ENCODE measurements at regions not wholly inside any gene's neighbourhood (a gene's known extent, or its start where the extent isn't known, plus 50 kb on each side); places are given as distances from the start of the nearest gene placed in this dataset.

DNA sequence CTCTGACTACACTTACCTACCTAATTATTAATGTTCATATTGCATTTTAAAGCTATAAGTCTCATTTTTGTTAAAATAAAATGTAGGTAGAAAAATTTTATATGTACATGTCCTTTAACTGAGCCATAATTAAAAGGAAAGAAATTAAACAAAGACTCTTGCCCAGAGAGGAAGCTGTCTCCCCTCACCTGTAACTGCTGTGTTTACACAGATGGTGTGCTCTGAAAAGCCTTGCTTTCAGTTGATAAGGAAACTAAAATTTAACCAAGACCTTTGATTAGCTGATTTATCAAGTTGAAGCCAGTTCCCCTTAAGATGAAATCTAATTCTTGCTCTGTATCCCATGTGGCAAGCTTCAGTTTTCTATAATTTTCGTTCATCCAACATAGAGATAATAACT, 213.5 kb downstream of the LYPLAL1 start:
- no peak for ATAC-seq
- H3K4me1 Mint-ChIP-seq, result no peaks in the 10 kb centered on the region
- H3K4me3 Mint-ChIP-seq, result no peak overlapping the region
- H3K36me3 Mint-ChIP-seq, result no peaks in the 10 kb centered on the region
- H3K27ac Mint-ChIP-seq, result no peak overlapping the region
- no peak for DNase-seq (ENCODE audit: low spot score in 2 of 2)
- H3K9me3 Mint-ChIP-seq, result peaks cover 3% of the 10 kb centered on the region

DNA sequence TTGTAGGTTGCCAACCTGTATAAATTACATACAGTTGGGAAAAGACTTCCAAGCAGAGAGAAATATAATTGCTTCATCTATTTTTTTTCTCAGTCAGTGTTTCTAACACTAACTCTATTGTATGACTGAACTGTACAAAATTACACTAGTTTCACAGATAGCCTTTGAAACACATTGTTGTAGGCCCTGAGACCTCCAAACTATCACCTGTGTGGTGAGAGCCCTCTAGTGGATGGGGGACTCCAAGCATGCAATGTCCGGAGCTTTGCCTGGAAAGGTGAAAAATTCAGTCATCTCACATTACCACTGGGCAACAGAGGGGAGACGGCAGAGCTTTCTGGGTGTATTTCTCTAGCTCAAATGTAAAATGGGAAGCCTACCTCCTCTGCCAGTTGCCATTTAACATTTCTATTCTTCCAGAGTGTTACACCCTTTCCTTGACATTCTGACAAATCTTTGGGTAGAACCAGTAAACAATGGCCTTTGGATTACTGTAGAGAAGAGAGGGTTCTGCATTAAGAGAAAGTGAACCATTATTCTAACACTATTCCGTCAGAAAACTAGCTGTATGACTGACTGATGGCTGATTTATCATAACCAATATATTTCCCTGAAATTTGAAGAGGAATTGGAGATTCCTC, 212.2 kb downstream of the LYPLAL1 start:
- Mint-ChIP-seq H3K27ac (no peak overlapping the region), H3K9me3 (no peaks in the 10 kb centered on the region), H3K4me3 (no peak overlapping the region), H3K4me1 (no peaks in the 10 kb centered on the region), H3K36me3 (no peaks in the 10 kb centered on the region)
- ATAC-seq, result peak; percentile 40
- peak in 1 of 2 donors; percentile 53 for DNase-seq (ENCODE audit: low spot score in 2 of 2)

DNA sequence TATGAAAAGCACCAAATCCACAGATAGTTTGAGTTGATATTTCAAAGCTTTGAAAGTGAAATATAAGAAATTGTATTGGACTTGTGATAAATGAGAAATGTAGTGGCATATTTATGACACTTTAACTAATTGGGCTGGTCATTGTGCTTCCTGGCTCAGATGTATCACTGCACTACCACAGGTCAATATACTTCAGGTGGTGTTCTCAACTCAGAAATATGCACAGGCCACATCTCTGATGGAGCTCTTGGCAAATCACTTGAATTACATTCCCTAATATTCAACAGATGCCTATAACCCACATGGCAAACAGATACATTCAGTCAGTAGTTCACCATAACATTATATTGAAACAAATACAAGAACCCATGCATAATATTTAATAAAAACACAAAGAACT, 209.6 kb downstream of the LYPLAL1 start:
- ATAC-seq, result no peak
- Mint-ChIP-seq H3K9me3 (peaks cover 3% of the 10 kb centered on the region), H3K27ac (no peak overlapping the region), H3K4me3 (no peak overlapping the region), H3K4me1 (no peaks in the 10 kb centered on the region), H3K36me3 (no peaks in the 10 kb centered on the region)
- DNase-seq (ENCODE audit: low spot score in 2 of 2), result no peak

DNA sequence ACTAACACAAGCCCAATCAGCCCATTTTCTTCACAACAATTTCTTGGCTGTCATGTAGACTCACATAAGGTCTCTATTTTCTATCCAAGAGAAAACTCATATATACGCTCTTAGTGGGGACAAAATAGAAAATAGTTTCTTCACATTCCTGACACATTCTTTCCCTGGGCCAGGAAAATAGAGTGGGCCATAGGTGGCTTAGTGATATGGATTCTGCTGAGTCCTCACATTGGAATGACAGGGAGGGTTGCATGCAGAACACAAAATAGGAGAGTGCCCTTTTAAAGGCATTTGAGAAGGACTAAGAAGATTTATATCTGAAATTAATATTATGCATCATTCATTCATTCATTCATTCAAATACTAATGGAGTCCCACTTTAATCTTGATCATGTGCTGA, 207.7 kb downstream of the LYPLAL1 start:
- Mint-ChIP-seq H3K9me3 (peaks cover 3% of the 10 kb centered on the region), H3K36me3 (no peaks in the 10 kb centered on the region), H3K27ac (no peak overlapping the region), H3K4me3 (no peak overlapping the region), H3K4me1 (no peaks in the 10 kb centered on the region)
- DNase-seq (ENCODE audit: low spot score in 2 of 2), result no peak
- no peak for ATAC-seq

DNA sequence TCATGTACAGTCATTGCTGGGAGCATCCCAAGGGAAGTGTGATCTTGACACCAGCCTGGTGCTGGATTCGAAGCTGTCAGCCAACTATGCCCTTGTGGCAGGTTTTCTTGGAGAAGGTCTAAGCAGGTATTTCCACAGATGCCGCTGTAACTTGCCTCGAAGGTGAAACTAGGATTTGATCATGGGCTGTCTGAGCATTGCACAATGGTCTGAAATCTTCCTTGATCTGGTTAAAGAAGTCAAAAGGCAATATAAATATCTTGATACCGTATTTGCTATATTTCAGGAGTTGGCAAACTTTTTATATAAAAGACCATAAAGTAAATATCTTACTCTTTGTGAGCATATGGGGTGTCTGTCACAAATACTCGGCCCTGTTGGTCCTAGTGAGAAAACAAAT, 206.8 kb downstream of the LYPLAL1 start:
- H3K4me3 Mint-ChIP-seq, result no peak overlapping the region

DNA sequence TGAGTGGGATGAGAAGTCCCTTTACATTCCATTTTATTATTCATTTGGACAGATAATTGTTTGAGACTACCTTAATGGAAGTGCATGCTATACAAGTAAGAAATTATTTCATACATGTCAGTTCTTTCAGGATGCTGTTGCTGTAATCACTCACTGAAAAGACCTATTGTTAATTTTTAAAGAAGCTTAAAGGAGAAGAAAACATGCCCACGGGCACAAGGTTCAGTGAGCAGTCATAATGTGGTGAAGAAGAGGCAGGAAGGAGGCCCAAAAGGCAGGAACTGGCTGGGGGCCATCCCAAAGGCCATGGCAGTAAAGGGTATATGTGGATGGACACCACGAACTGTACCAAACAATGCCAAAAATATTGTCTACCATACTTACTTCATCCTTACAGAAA, 206.0 kb downstream of the LYPLAL1 start:
- Mint-ChIP-seq H3K27ac (no peak overlapping the region), H3K9me3 (peaks cover 3% of the 10 kb centered on the region), H3K4me1 (no peaks in the 10 kb centered on the region), H3K36me3 (no peaks in the 10 kb centered on the region), H3K4me3 (no peak overlapping the region)
- DNase-seq (ENCODE audit: low spot score in 2 of 2) (no peak), ATAC-seq (no peak)

More for the DNA sequence above, 206.8 kb downstream of the LYPLAL1 start:
- no peak for ATAC-seq
- H3K27ac Mint-ChIP-seq, result no peak overlapping the region
- no peak for DNase-seq (ENCODE audit: low spot score in 2 of 2)
- H3K9me3 Mint-ChIP-seq, result peaks cover 3% of the 10 kb centered on the region
- no peaks in the 10 kb centered on the region for H3K36me3 Mint-ChIP-seq
- no peaks in the 10 kb centered on the region for H3K4me1 Mint-ChIP-seq

DNA sequence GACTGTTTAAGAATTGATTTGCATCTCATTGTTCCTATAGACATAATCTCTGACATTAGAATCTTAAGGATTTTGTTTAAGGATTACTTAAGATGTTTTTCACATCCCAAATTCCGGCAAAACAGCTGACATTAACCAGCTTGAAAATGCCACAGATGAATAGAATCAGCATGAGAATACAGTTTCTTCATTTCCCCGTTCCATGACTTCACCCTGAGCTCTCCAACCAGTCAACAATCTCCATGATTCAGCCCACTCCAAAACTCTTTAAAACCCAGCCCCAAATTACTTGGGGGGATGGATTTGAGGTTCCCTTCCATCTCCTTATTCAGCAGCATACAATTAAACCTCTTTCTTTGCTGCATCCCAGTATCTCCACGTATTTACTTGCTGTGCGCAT, 201.0 kb downstream of the LYPLAL1 start:
- Mint-ChIP-seq H3K4me3 (no peak overlapping the region), H3K4me1 (no peaks in the 10 kb centered on the region), H3K27ac (no peak overlapping the region), H3K36me3 (no peaks in the 10 kb centered on the region), H3K9me3 (no peaks in the 10 kb centered on the region)
- DNase-seq (ENCODE audit: low spot score in 2 of 2) (no peak), ATAC-seq (no peak)

DNA sequence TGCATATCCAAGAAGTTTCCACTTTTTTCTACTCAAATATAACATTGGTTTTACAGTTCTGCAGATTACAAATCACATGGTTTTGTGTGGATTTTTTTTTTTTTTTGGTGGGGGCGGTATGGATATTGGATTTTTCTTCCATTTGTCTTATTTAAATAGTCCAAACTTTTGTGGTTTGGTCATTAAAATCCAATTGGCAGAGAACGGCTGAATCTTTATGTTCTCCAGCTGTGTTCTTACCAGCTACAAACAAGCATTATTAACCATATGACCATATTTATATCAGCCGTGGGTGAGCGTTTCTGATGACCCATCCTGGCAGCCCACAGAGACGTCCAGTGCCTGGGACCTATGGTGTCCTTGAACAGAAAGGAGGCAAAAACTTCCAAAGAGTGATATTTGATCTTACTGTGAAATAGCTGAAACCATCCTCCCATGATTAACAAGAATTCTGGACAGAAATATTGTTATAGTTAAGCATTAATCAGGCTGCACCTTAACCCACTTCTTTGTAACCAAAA, 200.4 kb downstream of the LYPLAL1 start:
- Mint-ChIP-seq H3K4me3 (no peak overlapping the region), H3K36me3 (no peaks in the 10 kb centered on the region), H3K27ac (no peak overlapping the region), H3K4me1 (no peaks in the 10 kb centered on the region), H3K9me3 (no peaks in the 10 kb centered on the region)
- no peak for ATAC-seq
- DNase-seq (ENCODE audit: low spot score in 2 of 2), result no peak

DNA sequence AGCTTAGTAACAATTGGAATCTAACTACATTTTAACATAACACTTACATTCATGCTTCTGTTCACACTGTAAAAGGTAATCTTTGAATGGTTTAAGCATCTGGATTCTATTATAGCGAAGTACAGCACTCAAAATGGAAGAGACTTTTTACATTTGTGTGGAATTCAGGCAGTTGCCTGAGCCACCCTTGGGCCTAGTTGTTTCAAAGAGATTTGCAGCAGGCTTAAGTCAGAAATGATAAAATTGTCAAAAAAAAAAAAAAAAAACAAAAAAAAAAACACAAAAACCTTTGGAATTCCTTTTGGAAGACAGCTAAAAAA, 199.9 kb downstream of the LYPLAL1 start:
- H3K27ac Mint-ChIP-seq, result no peak overlapping the region
- ATAC-seq (no peak), DNase-seq (ENCODE audit: low spot score in 2 of 2) (no peak)
- no peaks in the 10 kb centered on the region for H3K4me1 Mint-ChIP-seq
- H3K4me3 Mint-ChIP-seq, result no peak overlapping the region
- no peaks in the 10 kb centered on the region for H3K36me3 Mint-ChIP-seq
- H3K9me3 Mint-ChIP-seq, result no peaks in the 10 kb centered on the region

DNA sequence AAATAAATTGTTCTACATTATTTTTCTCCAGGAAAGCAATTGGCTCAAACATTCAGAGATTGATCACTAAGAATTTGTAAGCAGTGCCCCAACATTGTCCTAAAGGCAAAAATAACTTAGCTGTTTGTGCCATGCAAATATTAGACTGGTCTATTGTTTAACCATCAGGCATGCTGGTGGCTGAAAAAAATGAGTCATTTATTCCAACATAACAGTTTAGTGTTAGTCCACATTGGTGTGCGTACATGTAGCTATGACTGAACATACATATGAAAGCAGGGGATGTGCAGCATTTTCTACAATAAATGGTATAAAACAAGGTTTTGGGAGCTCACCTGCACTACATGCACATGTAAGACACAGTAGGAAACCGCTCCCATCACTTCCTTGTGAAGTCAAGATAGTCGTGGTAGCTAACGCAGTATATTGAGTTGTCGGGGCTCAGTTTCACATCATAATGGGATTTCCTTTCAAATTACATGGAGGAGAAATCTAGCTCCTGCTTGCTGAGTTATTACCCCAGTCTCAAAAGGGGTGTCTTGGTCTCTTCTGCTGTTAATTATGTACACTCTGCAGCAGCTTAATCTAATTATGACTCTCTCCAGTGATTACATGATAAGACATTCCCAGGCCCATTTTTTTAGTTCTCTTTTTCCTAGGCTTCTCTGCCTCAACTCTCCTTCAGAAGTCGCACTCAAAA, 199.4 kb downstream of the LYPLAL1 start:
- ATAC-seq (no peak), DNase-seq (ENCODE audit: low spot score in 2 of 2) (no peak)
- Mint-ChIP-seq H3K4me1 (no peaks in the 10 kb centered on the region), H3K36me3 (no peaks in the 10 kb centered on the region), H3K27ac (no peak overlapping the region), H3K4me3 (no peak overlapping the region), H3K9me3 (no peaks in the 10 kb centered on the region)

DNA sequence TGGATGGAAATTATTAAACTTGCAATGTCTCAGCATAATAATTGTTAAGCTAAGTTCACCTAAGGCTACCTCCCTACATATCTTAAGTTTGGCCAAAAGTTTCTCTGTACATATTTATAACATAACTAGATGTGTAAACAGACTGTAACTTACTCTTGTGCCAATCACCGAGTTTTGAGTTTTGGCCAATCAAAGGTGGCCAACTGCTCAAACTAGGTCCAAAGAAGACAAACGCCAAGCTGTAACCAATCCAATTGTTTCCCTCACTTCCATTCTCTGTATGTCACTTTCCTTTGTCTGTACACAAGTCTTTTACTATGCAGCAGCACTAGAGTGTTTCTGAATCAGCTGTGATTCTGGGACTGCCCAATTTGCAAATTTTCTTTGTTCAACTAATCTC, 197.8 kb downstream of the LYPLAL1 start:
- H3K36me3 Mint-ChIP-seq, result no peaks in the 10 kb centered on the region
- no peaks in the 10 kb centered on the region for H3K9me3 Mint-ChIP-seq
- no peak for DNase-seq (ENCODE audit: low spot score in 2 of 2)
- no peaks in the 10 kb centered on the region for H3K4me1 Mint-ChIP-seq
- H3K4me3 Mint-ChIP-seq, result no peak overlapping the region
- ATAC-seq, result no peak
- no peak overlapping the region for H3K27ac Mint-ChIP-seq

DNA sequence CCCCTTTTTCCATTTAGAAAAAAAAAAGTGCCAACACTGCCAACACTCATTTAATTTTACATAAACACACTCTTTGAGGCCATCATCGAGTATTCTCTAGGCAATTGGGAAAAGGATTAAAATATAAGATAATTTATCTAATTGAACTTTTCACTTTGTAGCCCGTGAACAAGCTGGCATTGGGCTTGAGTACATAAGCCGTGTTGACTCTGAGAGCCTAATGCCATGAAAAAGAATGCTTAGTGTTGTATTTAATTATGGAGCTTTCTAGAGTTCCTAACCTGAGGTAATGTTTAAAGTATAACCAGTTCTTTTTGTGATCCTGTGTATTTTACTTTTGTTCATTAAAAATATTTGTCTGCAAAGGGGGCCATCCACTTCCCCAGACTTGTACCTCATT, 193.8 kb downstream of the LYPLAL1 start:
- no peak overlapping the region for H3K4me3 Mint-ChIP-seq
- H3K36me3 Mint-ChIP-seq, result no peaks in the 10 kb centered on the region
- DNase-seq (ENCODE audit: low spot score in 2 of 2) (no peak), ATAC-seq (no peak)
- H3K27ac Mint-ChIP-seq, result no peak overlapping the region
- H3K9me3 Mint-ChIP-seq, result no peaks in the 10 kb centered on the region
- no peaks in the 10 kb centered on the region for H3K4me1 Mint-ChIP-seq

DNA sequence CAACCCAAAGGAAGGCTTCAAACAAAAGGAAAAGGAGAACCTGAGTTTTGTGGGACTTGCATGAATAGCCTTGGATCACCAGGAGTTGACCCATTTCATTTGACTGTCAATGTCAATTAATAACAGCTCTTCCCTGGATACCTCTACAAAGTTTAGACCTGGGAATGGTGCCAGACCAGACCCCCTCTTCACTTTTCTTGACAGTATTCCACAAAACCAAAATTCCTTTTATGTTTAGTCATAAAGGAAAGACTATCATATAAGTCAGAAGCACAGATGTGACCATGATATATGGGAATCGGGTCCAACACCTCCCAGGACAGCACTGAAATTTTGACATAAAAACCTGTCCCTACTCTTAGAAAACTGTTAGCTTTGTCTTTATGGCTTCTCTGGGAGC, 191.8 kb downstream of the LYPLAL1 start:
- no peak for ATAC-seq
- DNase-seq (ENCODE audit: low spot score in 2 of 2), result no peak
- H3K36me3 Mint-ChIP-seq, result no peaks in the 10 kb centered on the region
- H3K4me3 Mint-ChIP-seq, result no peak overlapping the region
- no peaks in the 10 kb centered on the region for H3K4me1 Mint-ChIP-seq
- no peaks in the 10 kb centered on the region for H3K9me3 Mint-ChIP-seq
- H3K27ac Mint-ChIP-seq, result no peak overlapping the region

DNA sequence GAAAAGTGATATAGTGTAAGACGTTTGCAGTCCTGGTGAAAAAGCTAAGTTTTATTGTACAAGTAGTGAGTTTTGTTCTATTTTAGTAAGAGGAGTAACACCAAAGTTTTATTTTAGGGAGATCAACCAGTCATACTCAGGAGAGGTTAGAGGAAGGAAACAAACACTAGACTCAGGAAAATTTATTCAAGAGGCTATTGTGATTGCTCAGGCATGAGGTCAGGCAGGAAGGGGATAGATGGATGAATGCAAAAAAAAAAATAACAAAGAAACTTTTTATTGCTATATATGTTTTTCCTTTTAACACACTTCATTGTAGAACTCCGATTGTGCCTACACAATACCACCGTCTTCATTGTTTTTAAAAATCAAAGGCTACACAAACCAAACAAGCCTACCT, 189.0 kb downstream of the LYPLAL1 start:
- Mint-ChIP-seq H3K4me1 (no peaks in the 10 kb centered on the region), H3K27ac (no peak overlapping the region), H3K9me3 (no peaks in the 10 kb centered on the region), H3K4me3 (no peak overlapping the region), H3K36me3 (no peaks in the 10 kb centered on the region)
- no peak for ATAC-seq
- DNase-seq (ENCODE audit: low spot score in 2 of 2), result no peak

DNA sequence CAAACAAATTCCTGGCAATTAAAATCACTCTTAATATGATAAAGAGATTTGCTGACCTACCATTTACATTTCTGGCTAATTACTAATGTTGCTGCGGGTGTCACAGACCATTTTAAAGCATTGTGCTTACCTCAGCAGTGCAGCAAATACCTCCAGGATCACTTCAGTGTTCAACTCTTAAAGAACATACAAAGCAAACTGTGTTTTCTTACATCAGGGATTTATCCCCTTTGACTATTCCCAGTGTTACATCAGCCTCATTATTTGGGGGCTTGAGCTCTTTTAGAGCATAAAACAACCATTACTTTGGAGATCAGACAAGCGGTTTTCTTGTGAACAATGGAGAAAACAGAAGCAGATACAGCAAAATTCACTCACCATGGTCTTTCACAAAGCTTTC, 185.4 kb downstream of the LYPLAL1 start:
- H3K4me1 Mint-ChIP-seq, result no peaks in the 10 kb centered on the region
- no peak for ATAC-seq
- H3K36me3 Mint-ChIP-seq, result no peaks in the 10 kb centered on the region
- no peak overlapping the region for H3K4me3 Mint-ChIP-seq
- no peak overlapping the region for H3K27ac Mint-ChIP-seq
- DNase-seq (ENCODE audit: low spot score in 2 of 2), result no peak
- peaks cover 3% of the 10 kb centered on the region for H3K9me3 Mint-ChIP-seq

DNA sequence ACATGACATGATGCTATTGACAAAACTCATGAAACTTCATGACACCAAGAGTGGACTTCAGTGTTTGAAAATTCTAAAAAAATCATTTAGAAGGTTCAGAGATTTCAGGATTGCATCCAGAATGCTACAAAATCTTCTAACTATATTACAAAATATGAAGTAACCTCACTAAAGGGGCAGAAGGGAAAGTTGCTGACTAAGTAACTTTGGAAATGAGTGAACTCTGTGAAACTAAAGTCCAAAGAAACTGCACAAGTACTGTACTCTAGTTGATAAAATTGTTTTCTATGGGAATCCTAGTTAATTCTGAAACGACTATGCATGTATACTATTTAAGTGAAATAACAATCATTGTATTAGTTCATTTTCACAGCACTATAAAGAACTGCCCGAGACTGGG, 184.4 kb downstream of the LYPLAL1 start:
- no peak overlapping the region for H3K4me3 Mint-ChIP-seq
- ATAC-seq (no peak), DNase-seq (ENCODE audit: low spot score in 2 of 2) (no peak)
- peaks cover 3% of the 10 kb centered on the region for H3K9me3 Mint-ChIP-seq
- no peaks in the 10 kb centered on the region for H3K36me3 Mint-ChIP-seq
- no peaks in the 10 kb centered on the region for H3K4me1 Mint-ChIP-seq
- no peak overlapping the region for H3K27ac Mint-ChIP-seq
